T-helper 2 cell (primary cell): ENCODE measurements at regions not wholly inside any gene's neighbourhood (a gene's known extent, or its start where the extent isn't known, plus 50 kb on each side); places are given as distances from the start of the nearest gene placed in this dataset.
A peak's percentile ranks its signal among the peaks of the same experiment; 100 is the strongest.

Source experiments
- DNase-seq, 5 experiments: peaks; one replicate each; pipeline versions ENCODE4 v3.0.0 to v3.0.0-alpha.2; 2012 to 2022

- no peak for DNase-seq
Measured at GRCh38 chr7:21238400-21239116, 189.3 kb upstream of the SP4 start.

GRCh38 chr7:21243265-21243664 lies 184.6 kb upstream of the SP4 start:
- no peak for DNase-seq

GRCh38 chr7:21251151-21251800 lies 176.6 kb upstream of the SP4 start:
- DNase-seq = no peak

- DNase-seq = peak in 1 of 5 experiments; percentile 35
Measured at GRCh38 chr7:21253740-21254687, 173.9 kb upstream of the SP4 start.

- peak in 2 of 5 experiments; percentile 9 to 43 for DNase-seq
Measured at GRCh38 chr7:21256310-21256877, 171.5 kb upstream of the SP4 start.

- no peak for DNase-seq
Measured at GRCh38 chr7:21260939-21261338, 166.9 kb upstream of the SP4 start.

- peak in 4 of 5 experiments; percentile 9 to 51 (median 18) for DNase-seq
Measured at GRCh38 chr7:21261627-21262594, 166.0 kb upstream of the SP4 start.

GRCh38 chr7:21269021-21269420 lies 158.9 kb upstream of the SP4 start:
- DNase-seq = no peak

GRCh38 chr7:21276471-21277035 lies 151.3 kb upstream of the SP4 start:
- no peak for DNase-seq

GRCh38 chr7:21278944-21279343 lies 148.9 kb upstream of the SP4 start:
- no peak for DNase-seq

GRCh38 chr7:21281193-21281592 lies 146.7 kb upstream of the SP4 start:
- no peak for DNase-seq

GRCh38 chr7:21293771-21294170 lies 134.1 kb upstream of the SP4 start:
- no peak for DNase-seq

GRCh38 chr7:21299766-21300165 lies 128.1 kb upstream of the SP4 start:
- no peak for DNase-seq

- peak in 1 of 5 experiments; percentile 4 for DNase-seq
Measured at GRCh38 chr7:21300692-21301091, 127.2 kb upstream of the SP4 start.

- DNase-seq = no peak
Measured at GRCh38 chr7:21304808-21305375, 123.0 kb upstream of the SP4 start.

- DNase-seq = peak in 1 of 5 experiments; percentile 8
Measured at GRCh38 chr7:21305455-21306235, 122.2 kb upstream of the SP4 start.

GRCh38 chr7:21314954-21315353 lies 112.9 kb upstream of the SP4 start:
- no peak for DNase-seq

GRCh38 chr7:21317966-21318915 lies 109.6 kb upstream of the SP4 start:
- no peak for DNase-seq

- DNase-seq = no peak
Measured at GRCh38 chr7:21318916-21319270, 109.0 kb upstream of the SP4 start.
